ENCODE measurements at regions not wholly inside any gene's neighbourhood (a gene's known extent, or its start where the extent isn't known, plus 50 kb on each side); places are given as distances from the start of the nearest gene placed in this dataset.

DNA sequence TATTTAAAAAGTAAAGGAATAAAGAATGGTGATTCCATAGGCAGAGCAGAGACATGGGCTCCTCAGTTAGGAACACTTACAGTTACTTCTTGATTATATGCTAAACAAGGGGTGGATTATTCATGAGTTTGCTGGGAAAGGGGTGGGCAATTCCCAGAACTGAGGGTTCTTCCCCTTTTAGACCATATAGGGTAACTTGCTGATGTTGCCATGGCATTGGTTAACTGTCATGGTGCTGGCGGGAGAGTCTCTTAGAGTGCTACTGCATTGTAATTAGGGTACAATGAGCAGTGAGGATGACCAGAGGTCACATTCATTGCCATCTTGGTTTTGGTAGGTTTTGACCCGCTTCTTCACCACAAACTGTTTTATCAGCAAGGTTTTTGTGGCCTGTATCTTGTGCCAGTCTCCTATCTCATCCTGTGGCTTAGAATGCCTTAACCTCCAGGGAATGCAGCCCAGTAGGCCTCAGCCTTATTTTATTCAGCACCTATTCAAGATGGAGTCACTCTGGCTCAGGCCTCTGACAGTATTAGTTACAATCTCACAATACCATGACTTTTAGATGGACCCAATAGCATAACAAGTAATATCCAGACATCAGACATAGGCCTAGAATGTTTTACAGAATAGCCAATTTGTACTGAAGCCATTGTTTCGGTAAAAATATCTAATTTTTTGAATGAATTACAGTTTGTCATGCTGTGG, 106.8 kb downstream of the ZBTB18 start:
- DNase-seq = no peak

DNA sequence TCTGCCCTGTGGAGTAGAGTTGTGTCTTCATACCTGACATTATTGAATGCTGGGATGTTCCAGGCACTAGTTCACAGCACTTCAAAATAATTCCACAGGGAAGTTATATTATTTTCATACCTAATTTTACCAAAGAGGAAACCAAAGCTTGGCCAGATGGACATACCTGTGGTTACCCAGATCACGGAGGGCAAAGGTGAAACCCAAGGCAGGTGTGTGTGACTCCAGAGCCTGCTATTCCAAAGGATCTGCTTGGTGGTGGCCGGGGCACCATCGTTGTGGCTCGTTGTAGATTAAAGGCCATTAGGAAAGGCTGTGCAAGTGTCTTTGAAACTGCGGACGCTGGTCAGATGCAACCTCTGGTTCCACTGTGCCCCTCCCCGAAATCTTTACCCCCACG, 108.6 kb downstream of the ZBTB18 start:
- DNase-seq = no peak

DNA sequence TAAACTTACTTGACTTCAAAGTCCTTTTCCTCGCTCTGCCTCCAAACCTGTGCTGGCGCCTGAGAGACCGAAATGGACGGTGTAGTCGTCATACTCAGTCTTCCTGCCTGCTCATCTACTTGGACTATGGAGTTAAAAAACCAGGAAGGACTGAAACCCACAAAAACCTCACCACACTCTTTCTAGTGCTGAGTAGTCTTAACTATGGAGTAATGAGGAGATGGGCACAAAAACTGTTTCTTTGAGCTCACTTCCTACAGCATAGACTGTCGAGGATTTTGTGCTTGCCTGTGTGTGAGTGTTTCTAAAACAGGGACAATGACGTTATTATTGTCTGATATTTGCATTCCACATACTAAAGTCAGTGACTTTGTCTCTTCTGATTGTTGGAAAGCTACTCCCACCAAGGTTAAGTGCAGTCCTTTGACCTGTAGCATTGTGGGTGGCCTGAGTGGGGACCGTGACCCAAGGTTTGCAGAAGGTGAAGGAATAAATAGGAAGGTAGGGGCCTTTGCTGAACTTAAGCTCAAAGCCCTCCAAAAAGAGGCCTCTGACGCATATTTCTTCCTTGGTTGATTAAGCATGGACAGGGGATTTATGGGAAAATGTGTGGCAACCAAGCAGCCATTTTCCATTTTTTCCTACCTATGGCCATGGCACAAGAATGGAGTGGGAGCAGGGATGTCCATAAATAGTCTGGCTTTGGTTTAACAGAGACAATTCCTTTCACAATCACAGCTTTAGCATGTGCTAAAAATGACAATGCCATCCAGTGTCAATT, 109.6 kb downstream of the ZBTB18 start:
- peak; percentile 6 for DNase-seq

DNA sequence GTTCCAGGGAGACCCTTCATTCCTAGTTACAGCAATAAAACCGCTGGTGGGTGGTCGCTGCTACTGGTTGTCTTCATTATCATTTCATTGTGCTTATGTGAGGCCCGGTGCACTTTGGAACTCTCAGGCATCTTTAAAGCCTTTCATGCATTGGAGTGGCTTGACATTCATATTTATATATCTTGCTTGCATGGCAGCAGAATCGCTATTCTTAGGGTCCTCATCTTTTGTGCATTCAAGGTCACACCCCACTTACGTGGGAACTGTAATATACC, 110.1 kb downstream of the ZBTB18 start:
- DNase-seq = no peak

DNA sequence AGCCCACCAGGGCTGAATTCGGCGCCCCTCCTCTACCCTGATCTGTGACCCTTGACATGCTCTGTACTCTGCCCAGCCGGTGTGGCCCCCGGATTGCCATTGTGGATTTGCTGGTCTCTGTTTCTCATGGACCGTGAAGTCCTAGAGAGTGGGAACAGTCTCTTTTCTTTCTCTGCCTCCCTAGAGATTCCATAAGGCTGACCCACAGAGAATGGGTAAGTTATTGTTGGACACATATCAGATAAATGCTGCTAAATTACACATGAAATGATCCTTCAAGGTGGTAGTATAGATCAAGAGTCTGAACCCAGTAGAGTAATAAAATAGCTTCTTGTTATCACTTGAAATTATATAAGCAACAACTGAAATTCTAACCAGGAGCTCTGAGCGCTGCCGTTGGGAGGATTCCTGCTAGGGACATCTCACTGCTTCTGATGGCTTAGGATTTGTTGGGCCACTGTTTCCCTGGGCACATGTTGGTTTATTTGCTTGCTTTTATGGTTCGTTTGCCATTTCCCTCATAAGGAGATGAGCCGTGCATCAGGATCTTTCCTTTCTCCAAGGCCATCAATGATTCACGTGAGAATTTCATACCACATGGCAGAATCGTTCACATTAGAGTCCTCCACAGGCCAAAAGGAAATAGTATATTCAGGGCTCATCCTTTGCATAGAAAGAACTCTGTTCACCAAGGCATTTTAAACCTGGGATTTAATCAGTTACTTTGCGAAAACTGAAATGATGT, 111.9 kb downstream of the ZBTB18 start:
- no peak for DNase-seq

DNA sequence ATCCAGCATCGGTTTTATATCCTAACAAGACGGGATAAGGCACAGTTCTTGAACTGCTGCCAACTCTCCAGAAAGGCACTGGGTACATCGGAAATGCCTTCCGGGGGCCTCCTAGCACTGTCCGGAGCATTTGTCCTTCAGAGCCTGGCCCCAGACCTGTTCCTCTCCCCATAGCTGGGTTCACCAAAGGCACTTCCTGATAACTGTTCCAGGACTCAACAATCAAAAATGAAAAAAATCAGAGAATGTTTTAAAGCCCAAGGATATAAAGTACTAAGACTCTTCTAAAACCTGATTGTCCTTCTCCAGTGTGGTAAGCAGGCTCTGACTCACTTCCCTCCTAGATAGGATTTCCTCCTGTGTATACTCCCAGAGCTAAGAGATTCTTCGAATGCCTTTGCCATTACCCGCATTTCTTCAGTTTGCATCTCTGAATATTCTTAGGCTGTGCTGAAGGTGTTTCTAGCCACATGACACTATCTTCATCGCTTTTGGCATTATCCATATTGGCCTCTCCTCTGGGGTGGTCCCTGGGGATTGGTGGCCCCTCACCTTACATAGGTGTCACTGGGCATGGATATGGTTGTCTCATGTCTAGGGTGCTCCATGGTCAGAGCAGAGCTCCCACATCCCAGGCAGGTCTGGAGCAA, 112.9 kb downstream of the ZBTB18 start:
- no peak for DNase-seq

DNA sequence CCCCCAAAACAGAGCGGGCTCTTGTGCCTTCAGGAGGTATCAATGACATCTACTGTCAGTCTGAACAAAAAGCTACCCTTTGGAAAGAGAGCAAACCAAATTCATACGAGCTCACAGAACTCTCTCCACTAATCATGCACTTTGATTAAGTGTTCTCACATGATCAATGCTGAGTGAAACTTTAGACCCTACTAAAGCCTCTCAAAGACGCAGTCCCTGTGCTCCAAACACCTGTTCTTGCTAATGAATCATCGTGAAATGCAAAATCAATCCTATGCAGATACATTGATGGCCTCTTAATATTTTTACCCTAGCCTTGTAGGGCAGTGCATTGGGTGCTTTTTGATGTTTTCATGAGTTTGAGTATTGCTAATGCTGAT, 113.4 kb downstream of the ZBTB18 start:
- DNase-seq = no peak

DNA sequence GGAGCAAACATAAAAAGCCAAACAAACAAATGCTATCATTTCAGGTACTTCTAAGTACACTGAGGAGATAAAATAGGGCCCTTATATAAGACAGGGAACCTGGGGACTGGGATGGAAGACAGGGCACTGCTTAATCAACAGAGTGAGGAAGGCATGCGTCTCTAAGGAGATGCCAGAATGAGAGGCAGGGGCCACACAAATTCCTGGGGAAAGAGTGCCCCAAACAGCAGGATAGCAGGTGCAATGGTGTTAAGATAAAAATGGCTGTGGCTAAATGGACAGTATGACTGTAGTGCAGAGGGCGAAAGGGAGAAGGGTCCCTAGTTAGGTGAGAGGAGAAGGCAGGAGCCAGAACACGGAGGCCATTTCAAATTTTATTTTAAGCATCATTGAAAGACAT, 113.9 kb downstream of the ZBTB18 start:
- DNase-seq = no peak

DNA sequence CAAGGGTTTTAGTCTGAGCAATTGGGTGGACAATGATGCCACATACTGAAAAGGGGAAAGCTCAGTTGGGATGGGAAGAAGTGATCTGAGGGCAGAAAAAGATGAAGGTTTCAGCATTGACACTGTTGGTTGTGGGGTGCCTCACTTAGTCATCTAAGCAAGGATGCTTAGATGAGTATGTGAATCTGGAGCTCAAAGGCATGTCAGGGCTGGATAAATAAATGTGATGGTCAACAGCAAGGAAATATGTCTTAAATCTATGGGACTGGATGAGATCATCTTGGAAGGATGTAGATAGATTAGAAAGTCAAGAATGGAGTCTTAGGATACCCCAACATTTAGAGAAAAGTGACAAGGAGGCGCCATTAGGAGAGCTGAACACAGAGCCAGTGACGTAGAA, 114.6 kb downstream of the ZBTB18 start:
- no peak for DNase-seq

DNA sequence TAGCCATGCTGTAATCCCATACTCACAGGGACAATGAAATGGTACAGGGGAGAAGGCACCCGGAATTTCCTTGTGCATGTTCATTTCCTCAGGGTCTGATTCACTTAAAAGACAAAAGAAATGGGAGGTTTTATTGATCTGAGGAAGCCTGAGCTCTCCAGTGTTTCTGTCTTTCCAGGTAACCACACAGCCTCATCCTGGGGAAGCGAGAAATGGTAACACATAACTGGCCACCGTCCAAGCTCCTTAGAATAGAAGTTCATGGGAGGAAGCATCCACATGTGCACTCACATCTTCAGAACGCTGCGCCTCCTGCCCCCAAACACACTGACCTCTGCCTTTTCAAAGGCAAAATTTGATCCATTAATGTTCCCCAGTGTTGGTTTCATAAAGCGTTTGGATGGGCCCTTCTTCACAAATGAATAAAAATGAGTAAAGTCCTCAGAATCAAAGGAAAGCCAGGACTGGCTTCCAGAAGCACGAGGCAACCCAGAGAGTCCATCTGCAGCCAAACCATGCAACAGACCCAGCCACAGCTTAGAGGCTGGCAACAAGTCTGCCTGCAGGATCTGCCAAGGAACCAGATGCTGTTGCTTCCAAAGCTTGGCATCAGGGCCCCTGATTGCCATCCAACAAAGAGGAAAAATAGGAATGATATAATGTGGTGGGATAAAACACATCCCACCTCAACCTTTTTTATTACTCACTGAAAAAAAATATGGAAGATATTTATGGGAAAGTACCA, 120.3 kb downstream of the ZBTB18 start:
- no peak for DNase-seq

DNA sequence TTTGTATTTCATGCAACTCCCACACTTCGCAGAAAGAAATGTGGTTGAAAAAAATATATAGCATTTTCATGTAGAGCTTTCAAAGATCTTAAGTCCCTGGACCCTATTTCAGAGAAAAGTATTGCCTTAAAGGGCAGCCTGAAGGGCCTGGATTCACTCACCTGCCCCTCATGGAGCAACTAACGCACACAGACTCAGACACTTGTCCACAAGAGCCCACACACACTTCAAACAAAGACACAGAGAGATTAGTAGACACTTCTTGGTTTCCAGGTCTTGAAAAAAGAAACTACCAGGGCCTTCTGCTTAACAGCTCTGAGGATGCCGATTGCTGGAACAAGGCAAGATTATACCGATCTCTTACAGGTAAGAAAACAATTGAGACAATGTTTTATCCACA, 122.2 kb downstream of the ZBTB18 start:
- no peak for DNase-seq

DNA sequence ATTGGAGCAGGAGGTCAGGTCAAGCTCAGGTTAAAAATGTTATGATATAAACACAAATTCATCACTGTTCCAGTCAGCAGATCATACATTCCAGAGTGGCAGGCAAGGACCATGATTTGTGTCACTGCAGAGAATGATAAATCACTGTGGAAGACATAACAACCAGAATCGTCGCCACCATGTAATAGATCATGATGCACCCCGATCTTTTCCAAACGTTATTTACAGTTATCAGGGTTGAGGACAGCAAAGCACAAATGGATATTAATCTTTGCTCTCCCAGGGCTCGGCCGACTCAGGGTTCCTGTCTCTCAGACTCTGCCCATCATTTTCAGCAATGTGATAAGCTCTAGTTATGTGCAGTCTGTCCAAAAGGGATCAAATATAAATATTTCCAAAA, 122.7 kb downstream of the ZBTB18 start:
- no peak for DNase-seq

DNA sequence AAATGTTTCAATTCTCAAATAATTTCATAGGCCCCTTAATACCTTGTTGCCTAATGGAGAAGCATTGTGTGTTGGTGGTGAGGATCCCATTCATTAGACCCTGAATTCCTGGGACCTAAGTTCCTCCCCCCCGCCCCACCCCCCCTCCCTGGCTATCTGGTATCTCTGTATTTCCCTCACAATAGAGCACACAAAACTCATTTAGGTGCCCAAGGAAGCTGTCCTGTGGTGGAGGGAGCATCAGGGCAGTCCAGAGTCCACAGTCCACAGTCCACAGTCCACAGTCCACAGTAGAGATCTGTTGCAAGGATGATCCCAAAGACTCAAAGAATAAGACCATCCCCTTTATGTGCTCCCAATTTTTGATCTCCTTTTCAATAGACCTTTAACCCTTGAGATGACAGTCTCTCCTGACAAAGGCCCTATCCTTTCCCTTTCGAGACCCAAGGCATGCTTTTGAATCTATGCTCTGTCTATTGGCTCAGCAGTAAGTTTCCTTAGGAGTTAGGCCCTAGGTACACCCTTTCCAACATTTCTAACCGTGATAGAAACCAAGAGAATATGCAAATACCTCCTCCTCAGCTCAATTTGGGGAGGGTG, 123.9 kb downstream of the ZBTB18 start:
- no peak for DNase-seq

DNA sequence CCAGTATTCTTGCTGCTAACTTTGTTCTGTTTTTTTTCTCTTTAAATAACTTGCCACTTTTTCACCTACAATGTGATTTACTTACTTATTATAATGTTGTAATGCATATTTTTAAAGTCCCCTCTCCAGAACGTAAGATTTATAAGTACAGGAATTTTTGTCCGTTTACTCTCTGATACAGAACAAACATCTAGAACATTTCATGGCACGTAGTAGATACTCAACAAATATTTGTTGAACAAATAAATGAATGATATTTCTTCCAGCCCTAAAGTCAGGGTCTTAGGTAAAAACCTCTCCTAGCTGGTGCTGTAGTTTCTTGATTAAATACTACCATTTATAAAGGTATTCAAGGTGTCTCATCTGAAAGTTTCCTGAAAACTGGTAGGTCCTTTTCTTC, 125.1 kb downstream of the ZBTB18 start:
- no peak for DNase-seq

DNA sequence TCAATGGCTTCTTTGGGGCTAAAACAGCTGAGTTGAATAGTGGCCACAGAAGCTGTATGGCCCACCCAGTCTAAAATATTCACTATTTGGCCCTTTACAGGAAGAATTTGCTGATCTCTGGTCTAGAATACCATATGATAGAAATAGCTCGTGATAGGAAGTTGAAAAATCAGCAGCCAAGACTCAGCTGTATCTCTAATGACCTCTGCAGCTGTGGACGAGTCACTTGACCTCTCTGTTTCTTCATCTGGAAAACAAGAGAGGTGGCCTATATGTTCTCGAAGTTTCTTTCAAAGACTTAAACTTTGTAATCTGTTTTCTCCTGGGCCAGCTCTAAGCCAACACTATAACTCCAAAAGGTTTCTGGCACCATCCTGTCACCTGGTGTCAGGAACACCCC, 129.2 kb downstream of the ZBTB18 start:
- no peak for DNase-seq

DNA sequence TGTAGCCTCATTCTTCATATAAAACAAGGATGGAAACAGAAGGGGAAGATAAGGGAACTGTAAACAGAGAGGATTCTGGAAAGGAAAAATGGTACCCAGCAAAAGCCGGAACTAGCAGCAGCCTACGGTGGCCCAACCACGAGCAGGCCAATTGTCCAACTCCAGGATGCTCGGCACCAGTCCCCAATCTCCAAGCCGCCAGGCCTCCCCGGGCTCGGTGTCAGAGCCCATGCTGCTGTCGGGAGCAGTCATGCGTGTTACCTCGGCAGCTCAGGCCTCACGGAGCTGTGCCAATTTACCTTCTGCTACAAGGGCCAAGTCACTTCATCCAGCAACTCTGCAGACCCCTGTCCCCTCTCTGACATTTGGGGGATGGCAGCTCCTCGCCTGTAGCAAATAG, 130.8 kb downstream of the ZBTB18 start:
- no peak for DNase-seq

DNA sequence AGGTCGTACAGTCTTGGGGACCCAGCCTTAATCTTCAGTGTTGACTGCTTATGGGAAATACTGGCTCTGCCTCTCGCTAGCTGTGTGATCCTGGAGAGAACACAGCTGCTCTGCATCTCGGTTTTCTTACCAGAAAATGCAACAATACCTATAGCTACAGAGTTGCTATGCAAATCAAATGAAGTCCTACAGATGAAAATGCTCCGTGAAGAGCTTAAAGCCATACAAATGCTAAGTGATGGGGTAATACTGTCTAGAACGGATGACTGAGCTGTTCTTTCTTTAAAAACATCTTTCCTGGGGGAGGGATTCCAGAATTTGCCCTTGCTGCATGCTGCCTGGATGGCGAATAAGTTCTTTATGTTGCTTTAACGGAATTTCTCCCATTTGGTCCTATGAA, 132.0 kb downstream of the ZBTB18 start:
- DNase-seq = no peak

DNA sequence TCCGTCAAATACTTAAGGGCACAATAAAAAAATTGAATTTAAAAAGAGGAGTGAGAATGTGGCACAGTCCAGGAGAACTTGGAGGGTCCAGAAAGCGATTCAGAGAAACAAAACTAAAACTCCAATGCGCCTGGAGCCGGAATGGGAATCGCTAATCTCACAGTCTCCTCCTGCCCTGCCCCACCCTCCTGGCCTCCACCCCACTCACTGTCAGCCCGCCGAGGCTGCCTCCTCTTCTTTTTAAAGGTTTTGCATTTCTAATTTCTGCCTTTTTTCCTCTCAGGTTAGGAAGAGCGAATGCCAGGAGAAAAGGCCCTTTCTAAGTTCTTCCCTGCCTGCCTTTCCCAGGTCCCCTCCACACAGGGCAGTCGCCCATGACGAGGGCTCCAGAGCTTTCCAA, 135.3 kb downstream of the ZBTB18 start:
- DNase-seq = no peak

DNA sequence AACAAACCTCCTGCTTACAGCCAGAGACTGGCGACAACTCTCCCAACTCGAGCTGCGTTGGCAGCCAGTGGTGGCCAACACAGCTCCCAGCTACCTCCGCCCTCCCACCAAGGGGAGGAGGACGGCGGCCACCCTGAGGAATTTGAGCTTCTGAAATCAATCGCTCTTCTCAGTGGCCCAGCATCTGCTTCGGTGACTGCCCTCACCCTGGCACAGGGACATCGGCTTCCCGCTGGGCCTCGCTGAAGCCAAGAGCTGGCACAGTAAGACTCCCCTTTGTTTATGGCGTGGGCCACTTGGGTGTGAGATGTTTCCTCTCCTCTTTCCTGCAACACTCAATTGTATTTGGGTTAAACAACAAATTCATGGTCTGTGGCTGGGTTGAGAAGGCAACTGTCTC, 136.2 kb downstream of the ZBTB18 start:
- DNase-seq = no peak

DNA sequence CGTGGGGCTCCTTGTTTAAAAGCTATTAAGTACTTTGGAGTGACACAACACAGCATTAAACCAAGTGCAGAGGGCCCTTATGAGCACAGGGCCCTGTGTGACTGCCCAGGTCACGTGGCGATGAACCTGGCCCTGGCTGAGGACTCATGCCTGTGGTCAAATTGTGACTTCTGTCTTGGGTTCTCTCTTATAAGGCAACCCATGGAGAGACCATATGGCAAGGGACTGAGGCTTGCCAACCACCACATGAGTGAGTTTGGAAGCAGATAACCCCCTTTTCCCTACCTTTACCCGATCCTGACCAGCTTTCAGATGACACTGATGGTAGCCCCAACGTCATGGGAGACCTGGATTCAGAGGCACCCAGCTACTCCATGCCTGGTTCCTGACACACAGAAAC, 140.5 kb downstream of the ZBTB18 start:
- no peak for DNase-seq

DNA sequence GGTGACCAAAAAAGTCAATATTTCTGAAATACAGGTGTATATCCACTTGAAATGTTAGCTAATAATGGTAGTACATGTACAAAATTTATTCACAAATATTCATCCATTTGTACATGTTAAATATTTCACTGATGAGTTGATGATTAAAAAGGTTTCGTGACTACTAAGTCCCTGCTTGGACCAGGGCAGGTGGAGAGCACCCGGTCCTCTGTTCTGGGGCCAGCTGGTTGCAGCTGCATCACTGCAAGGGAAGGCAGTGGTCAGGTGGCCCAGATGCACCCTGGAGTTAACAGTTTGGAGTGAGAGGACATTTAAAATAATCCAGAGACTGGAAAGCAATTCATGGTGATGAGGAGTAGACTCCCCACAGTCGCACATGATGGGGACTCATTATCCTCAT, 141.2 kb downstream of the ZBTB18 start:
- no peak for DNase-seq

DNA sequence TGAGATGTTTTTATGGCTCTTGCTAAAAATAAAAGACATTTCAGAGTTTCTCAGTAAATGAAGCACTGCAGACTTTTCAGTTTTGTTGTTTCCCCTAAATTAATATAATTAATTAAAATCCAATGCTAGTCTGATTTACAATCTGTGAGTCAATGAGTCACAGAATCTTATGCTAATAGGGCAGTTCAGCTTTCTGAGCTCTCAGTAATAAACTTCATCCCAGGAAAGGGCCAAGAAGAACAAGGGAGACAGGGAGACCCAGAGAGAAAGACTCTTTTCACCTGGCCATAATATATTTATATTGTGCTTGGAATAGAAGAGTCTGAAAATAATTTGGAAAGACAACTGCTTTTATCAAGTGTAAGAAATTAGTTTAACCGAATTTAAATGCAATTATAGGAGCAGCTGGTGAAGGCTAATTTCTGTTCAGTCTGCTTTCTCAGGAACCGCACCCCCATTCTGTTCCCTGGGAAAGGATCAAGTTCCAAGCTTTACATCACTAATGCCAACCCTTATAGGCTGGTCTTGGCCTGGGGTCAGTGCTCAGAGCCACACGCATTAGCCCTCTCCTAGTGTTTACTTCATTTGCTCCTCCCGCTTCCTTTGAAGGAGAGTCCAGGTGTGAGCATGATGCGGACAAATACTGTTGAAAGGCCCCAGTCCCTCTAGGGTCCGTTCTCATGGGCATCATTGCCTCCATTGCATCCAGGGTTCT, 145.6 kb downstream of the ZBTB18 start:
- no peak for DNase-seq
